Heart left ventricle (tissue), 16 donors: ENCODE measurements at regions not wholly inside any gene's neighbourhood (a gene's known extent, or its start where the extent isn't known, plus 50 kb on each side); places are given as distances from the start of the nearest gene placed in this dataset.

Experiments used
- ATAC-seq, 4 donors: fragments of 200-7000 bp; cut with Tn5 transposase; one replicate each; pipeline ENCODE4 v1.9.1; 2020 to 2022; ENCODE audit warnings: moderate library complexity in 4 of 4, mild to moderate bottlenecking in 3 of 4, moderate number of reproducible peaks in 1 of 4
- DNase-seq, 5 donors: peaks; one replicate each; pipeline ENCODE4 v3.0.0-alpha.2; 2020
- H3K27ac ChIP-seq, 12 donors: fragments of 200-600 bp; sonication (generic) in 4 of 12; one replicate each; pipeline versions ENCODE4 v1.5.0 to v1.8.0; 2016 to 2022; ENCODE audit warnings: mild to moderate bottlenecking in 2 of 12
- H3K27me3 ChIP-seq, 9 donors: fragments of 200-600 bp; sonication (generic) in 2 of 9; one replicate each; pipeline versions ENCODE4 v1.5.1 to v1.8.0; 2016 to 2022; ENCODE audit warnings: mild to moderate bottlenecking in 3 of 9
- H3K36me3 ChIP-seq, 9 donors: fragments of 200-600 bp; sonication (generic) in 2 of 9; one replicate each; pipeline versions ENCODE4 v1.5.0 to v1.8.0; 2018 to 2022; ENCODE audit warnings: mild to moderate bottlenecking in 2 of 9
- H3K4me1 ChIP-seq, 12 donors: fragments of 200-600 bp; sonication (generic) in 4 of 12; one replicate each; pipeline versions ENCODE4 v1.5.0 to v1.8.0; 2016 to 2022; ENCODE audit warnings: mild to moderate bottlenecking in 3 of 12
- H3K4me3 ChIP-seq, 12 donors: fragments of 200-600 bp; sonication (generic) in 4 of 12; one replicate each; pipeline versions ENCODE4 v1.5.0 to v1.8.0; 2017 to 2022; ENCODE audit warnings: mild to moderate bottlenecking in 9 of 12, moderate library complexity in 4 of 12
- H3K9me3 ChIP-seq, 12 donors: fragments of 200-600 bp; sonication (generic) in 4 of 12; one replicate each; pipeline versions ENCODE4 v1.5.0 to v1.8.0; 2016 to 2022; ENCODE audit warnings: mild to moderate bottlenecking in 1 of 12
- CTCF ChIP-seq, 12 donors: fragments of 200-600 bp; sonication (generic) in 4 of 12; IDR thresholded peaks; one replicate each; pipeline versions ENCODE4 v1.5.0 to v1.8.0; 2018 to 2022; ENCODE audit warnings: antibody characterized with exemption in 12 of 12, mild to moderate bottlenecking in 5 of 12
- POLR2A ChIP-seq, 2 donors: fragments of 450-650 bp; IDR thresholded peaks; one replicate each; pipeline ENCODE4 v1.6.1; 2017; ENCODE audit warnings: antibody characterized with exemption in 2 of 2, mild to moderate bottlenecking in 2 of 2, moderate library complexity in 2 of 2
- WGBS, 4 donors: extraction: QIAGEN DNeasy Blood & Tissue Kit in 2 of 4; methylation state at CpG; one replicate each; pipeline versions ENCODE4 v1.1.5 to v1.1.7; 2013 to 2018; 5-methylcytosine and 5-hydroxymethylcytosine counted together
- intact Hi-C, 10 donors: fragments of 100-400 bp; cut with DNase I; formaldehyde crosslinking; loops; one replicate each; pipeline versions ENCODE4 v1.11.1 to v1.14.2; 2022
- donor health status: ischemic (EF 13 %, LVEDD 7.1; RV severe dilation, severe dysfunction).
- donor health status: healthy with polysubstance abuse.
- donor health status: DM: no; HTN: yes; CAD: no.
- donor health status: DM: no; HTN: no; CAD: no.
- donor health status: ischemic (EF 25% LVEDD 6.9; RV normal size, moderate dysfunction).
- donor health status: ischemic (EF 25% LVEDD 5.7; RV mildly dilated, moderate dysfunction).
- donor health status: healthy.
- donor health status: DM: yes; HTN: yes; CAD: no.
- donor health status: ischemic (EF 35%, LVEDD 5.7; RV mildly dilated, moderate dysfunction).
- donor health status: nonischemic (EF 11% LVEDD 7.7; RV severe dilation, severe dysfunction).
- donor health status: DM: yes; HTN: yes; CAD: no.
- donor health status: PGD.
- donor health status: ischemic (EF 29% LVEDD 5.4; RV normal size, mild dysfunction).
- donor health status: nonischemic (EF 23%, LVEDD 6.1; RV moderate dilation, normal function).

GRCh38 chr10:78873413-78873812, 195.4 kb upstream of the ZMIZ1 start:
- ATAC-seq (no peak), DNase-seq (no peak)
- no peak overlapping the region for H3K27ac ChIP-seq
- 88 to 91% (median 90%) methylated on average over 5 of the region's 5 CpGs for WGBS, 4 donors
- no peaks in the 10 kb centered on the region for H3K36me3 ChIP-seq
- no peak overlapping the region for H3K4me3 ChIP-seq
- H3K27me3 ChIP-seq = peaks cover 0 to 2% (median 0%) of the 10 kb centered on the region in 9 donors
- intact Hi-C loops = no loop called here
- TF ChIP-seq CTCF (IDR thresholded peaks at IDR 0.05) = no peak
- no peak for TF ChIP-seq POLR2A (IDR thresholded peaks at IDR 0.05)
- H3K4me1 ChIP-seq = peaks cover 0 to 10% (median 0%) of the 10 kb centered on the region in 12 donors
- peaks cover 0 to 4% (median 0%) of the 10 kb centered on the region in 12 donors for H3K9me3 ChIP-seq

GRCh38 chr10:78875331-78875877, 193.4 kb upstream of the ZMIZ1 start:
- ATAC-seq (no peak), DNase-seq (no peak)
- WGBS, 4 donors = 90 to 98% (median 93%) methylated on average over 2 of the region's 2 CpGs
- peaks cover 0 to 24% (median 8%) of the 10 kb centered on the region in 12 donors for H3K9me3 ChIP-seq
- H3K27ac ChIP-seq = no peak overlapping the region
- H3K27me3 ChIP-seq = peaks cover 0 to 2% (median 0%) of the 10 kb centered on the region in 9 donors
- no peaks in the 10 kb centered on the region for H3K36me3 ChIP-seq
- intact Hi-C loops = no loop called here
- H3K4me3 ChIP-seq = no peak overlapping the region
- TF ChIP-seq CTCF (IDR thresholded peaks at IDR 0.05) (no peak), POLR2A (IDR thresholded peaks at IDR 0.05) (no peak)
- H3K4me1 ChIP-seq = peaks cover 0 to 10% (median 0%) of the 10 kb centered on the region in 12 donors

- Histone ChIP-seq H3K36me3 (no peaks in the 10 kb centered on the region), H3K4me1 (peaks cover 0 to 10% (median 0%) of the 10 kb centered on the region in 12 donors), H3K9me3 (peaks cover 0 to 29% (median 9%) of the 10 kb centered on the region in 12 donors), H3K27me3 (peaks cover 0 to 2% (median 0%) of the 10 kb centered on the region in 9 donors), H3K27ac (no peak overlapping the region), H3K4me3 (no peak overlapping the region)
- TF ChIP-seq CTCF (IDR thresholded peaks at IDR 0.05) = no peak
- TF ChIP-seq POLR2A (IDR thresholded peaks at IDR 0.05) = no peak
- no peak for ATAC-seq
- intact Hi-C loops = no loop called here
- 88 to 91% (median 90%) methylated on average over 4 of the region's 4 CpGs for WGBS, 4 donors
- DNase-seq = no peak
Measured at GRCh38 chr10:78875932-78876331, 192.8 kb upstream of the ZMIZ1 start.

- intact Hi-C loops = no loop called here
- Histone ChIP-seq H3K4me3 (no peak overlapping the region), H3K9me3 (peaks cover 0 to 31% (median 9%) of the 10 kb centered on the region in 12 donors), H3K27me3 (peaks cover 0 to 2% (median 0%) of the 10 kb centered on the region in 9 donors), H3K36me3 (no peaks in the 10 kb centered on the region), H3K27ac (no peak overlapping the region), H3K4me1 (peaks cover 0 to 10% (median 0%) of the 10 kb centered on the region in 12 donors)
- WGBS, 4 donors = 45 to 66% (median 49%) methylated on average over 4 of the region's 4 CpGs
- TF ChIP-seq CTCF (IDR thresholded peaks at IDR 0.05) (no peak), POLR2A (IDR thresholded peaks at IDR 0.05) (no peak)
- DNase-seq (no peak), ATAC-seq (no peak)
Measured at GRCh38 chr10:78876449-78876848, 192.3 kb upstream of the ZMIZ1 start.
